Smooth muscle cell (in vitro differentiated cells): ENCODE measurements at regions not wholly inside any gene's neighbourhood (a gene's known extent, or its start where the extent isn't known, plus 50 kb on each side); places are given as distances from the start of the nearest gene placed in this dataset.

ENCODE experiments used
- DNase-seq: peaks from one replicate; lab custom pipeline; 2025; ENCODE audit not compliant: unreplicated experiment; lab: John Stamatoyannopoulos, UW
- H2AFZ ChIP-seq: fragments of 200-600 bp; sonication (generic); 2 replicates; pipeline ENCODE4 v1.6.0; 2016; ENCODE audit warnings: antibody characterized with exemption, low read depth, mild to moderate bottlenecking
- H3F3A ChIP-seq: fragments of 200-600 bp; sonication (generic); 2 replicates; pipeline ENCODE4 v1.6.0; 2017; ENCODE audit warnings: antibody characterized with exemption, low read depth
- H3K27ac ChIP-seq: fragments of 200-600 bp; sonication (generic); 2 replicates; pipeline ENCODE4 v1.5.1; 2016; ENCODE audit warnings: low read depth, mild to moderate bottlenecking
- H3K27me3 ChIP-seq: fragments of 200-600 bp; sonication (generic); 2 replicates; pipeline ENCODE4 v1.6.1; 2016; ENCODE audit warnings: low read depth, mild to moderate bottlenecking
- H3K36me3 ChIP-seq: fragments of 200-600 bp; sonication (generic); 2 replicates; pipeline ENCODE4 v1.5.1; 2016; ENCODE audit warnings: low read depth
- H3K4me1 ChIP-seq: fragments of 200-600 bp; sonication (generic); 2 replicates; pipeline ENCODE4 v1.5.1; 2016; ENCODE audit warnings: low read depth
- H3K4me2 ChIP-seq: fragments of 200-600 bp; sonication (generic); 2 replicates; pipeline ENCODE4 v1.6.0; 2016; ENCODE audit warnings: mild to moderate bottlenecking
- H3K4me3 ChIP-seq: fragments of 200-600 bp; sonication (generic); 2 replicates; pipeline ENCODE4 v1.5.1; 2016; ENCODE audit warnings: mild to moderate bottlenecking
- H3K79me2 ChIP-seq: fragments of 200-600 bp; sonication (generic); 2 replicates; pipeline ENCODE4 v1.6.0; 2016; ENCODE audit warnings: low read depth, mild to moderate bottlenecking
- H3K9ac ChIP-seq: fragments of 200-600 bp; sonication (generic); 2 replicates; pipeline ENCODE4 v1.6.0; 2016; ENCODE audit warnings: low read depth
- H3K9me3 ChIP-seq: fragments of 200-600 bp; sonication (generic); replicated peaks from 2 replicates; pipeline ENCODE4 v1.5.1; 2016; ENCODE audit warnings: low read depth
- H4K20me1 ChIP-seq: fragments of 200-600 bp; sonication (generic); 2 replicates; pipeline ENCODE4 v1.6.0; 2016; ENCODE audit warnings: low read depth
- CTCF ChIP-seq: fragments of 200-600 bp; sonication (generic); IDR thresholded peaks from 2 replicates; pipeline ENCODE4 v1.5.1; 2017; ENCODE audit warnings: borderline replicate concordance, mild to moderate bottlenecking, antibody characterized with exemption; ENCODE audit not compliant: insufficient read depth, poor library complexity, severe bottlenecking
- WGBS: methylation state at CpG from one replicate; pipeline ENCODE4 v1.1.7; 2016; ENCODE audit warnings: low lambda C conversion rate; 5-methylcytosine and 5-hydroxymethylcytosine counted together

- H3K4me2 ChIP-seq = no peak overlapping the region
- H3K27ac ChIP-seq = no peak overlapping the region
- WGBS = 85% methylated on average over 1 of the region's 1 CpG
- H3F3A ChIP-seq = no peaks in the 10 kb centered on the region
- H2AFZ ChIP-seq = no peak overlapping the region
- no peaks in the 10 kb centered on the region for H3K9me3 ChIP-seq
- H3K36me3 ChIP-seq = no peaks in the 10 kb centered on the region
- H3K9ac ChIP-seq = no peak overlapping the region
- TF ChIP-seq CTCF = no peak
- DNase-seq = no peak
- peaks cover 15% of the 10 kb centered on the region for H3K27me3 ChIP-seq
- no peaks in the 10 kb centered on the region for H4K20me1 ChIP-seq
- H3K4me1 ChIP-seq = no peaks in the 10 kb centered on the region
- no peaks in the 10 kb centered on the region for H3K79me2 ChIP-seq
- H3K4me3 ChIP-seq = no peak overlapping the region
These were observed 83.9 kb downstream of the THNSL2 start for GRCh38 chr2:88253997-88254396.

- no peaks in the 10 kb centered on the region for H3K9me3 ChIP-seq
- H4K20me1 ChIP-seq = no peaks in the 10 kb centered on the region
- H3K27ac ChIP-seq = no peak overlapping the region
- no peaks in the 10 kb centered on the region for H3K36me3 ChIP-seq
- no peak overlapping the region for H2AFZ ChIP-seq
- peaks cover 15% of the 10 kb centered on the region for H3K27me3 ChIP-seq
- no peaks in the 10 kb centered on the region for H3K4me1 ChIP-seq
- H3K9ac ChIP-seq = no peak overlapping the region
- no peak overlapping the region for H3K4me2 ChIP-seq
- TF ChIP-seq CTCF = no peak
- no peaks in the 10 kb centered on the region for H3K79me2 ChIP-seq
- WGBS = over 99% methylated on average over 7 of the region's 7 CpGs
- no peak overlapping the region for H3K4me3 ChIP-seq
- no peaks in the 10 kb centered on the region for H3F3A ChIP-seq
- DNase-seq = no peak
These were observed 83.2 kb downstream of the THNSL2 start for GRCh38 chr2:88253375-88253774.

GRCh38 chr2:88252646-88253045 lies 82.5 kb downstream of the THNSL2 start:
- Histone ChIP-seq H3K4me2 (no peak overlapping the region), H2AFZ (no peak overlapping the region), H3K27me3 (peaks cover 15% of the 10 kb centered on the region), H3K4me3 (no peak overlapping the region), H3K27ac (no peak overlapping the region), H3K79me2 (no peaks in the 10 kb centered on the region), H3F3A (no peaks in the 10 kb centered on the region), H3K36me3 (no peaks in the 10 kb centered on the region), H3K9me3 (no peaks in the 10 kb centered on the region), H4K20me1 (no peaks in the 10 kb centered on the region), H3K4me1 (no peaks in the 10 kb centered on the region), H3K9ac (no peak overlapping the region)
- WGBS = 66% methylated on average over 4 of the region's 5 CpGs
- TF ChIP-seq CTCF = no peak
- no peak for DNase-seq

GRCh38 chr2:88252111-88252510 lies 82.0 kb downstream of the THNSL2 start:
- H3K9ac ChIP-seq = no peak overlapping the region
- no peak overlapping the region for H3K27ac ChIP-seq
- no peak overlapping the region for H3K4me3 ChIP-seq
- peaks cover 15% of the 10 kb centered on the region for H3K27me3 ChIP-seq
- no peak for TF ChIP-seq CTCF
- no peaks in the 10 kb centered on the region for H3K4me1 ChIP-seq
- H2AFZ ChIP-seq = no peak overlapping the region
- no peaks in the 10 kb centered on the region for H3F3A ChIP-seq
- no peak for DNase-seq
- H4K20me1 ChIP-seq = no peaks in the 10 kb centered on the region
- H3K79me2 ChIP-seq = no peaks in the 10 kb centered on the region
- no peak overlapping the region for H3K4me2 ChIP-seq
- no peaks in the 10 kb centered on the region for H3K36me3 ChIP-seq
- no peaks in the 10 kb centered on the region for H3K9me3 ChIP-seq
- WGBS = 79% methylated on average over 3 of the region's 3 CpGs
